GM12865 (cell line): ENCODE measurements at regions not wholly inside any gene's neighbourhood (a gene's known extent, or its start where the extent isn't known, plus 50 kb on each side); places are given as distances from the start of the nearest gene placed in this dataset.

Experiments
- DNase-seq: peaks from one replicate; pipeline ENCODE4 v3.0.0; 2010; ENCODE audit warnings: low read depth
- H3K4me3 ChIP-seq: 2 replicates; pipeline ENCODE4 v1.5.1; 2011; ENCODE audit warnings: mild to moderate bottlenecking, low read depth, low read length, control low read depth
- CTCF ChIP-seq: IDR thresholded peaks from 2 replicates; pipeline ENCODE4 v1.5.1; 2011; ENCODE audit warnings: low read length, control low read depth, low read depth, inconsistent platforms; ENCODE audit not compliant: insufficient read depth; ENCODE audit errors: missing control alignments

DNA sequence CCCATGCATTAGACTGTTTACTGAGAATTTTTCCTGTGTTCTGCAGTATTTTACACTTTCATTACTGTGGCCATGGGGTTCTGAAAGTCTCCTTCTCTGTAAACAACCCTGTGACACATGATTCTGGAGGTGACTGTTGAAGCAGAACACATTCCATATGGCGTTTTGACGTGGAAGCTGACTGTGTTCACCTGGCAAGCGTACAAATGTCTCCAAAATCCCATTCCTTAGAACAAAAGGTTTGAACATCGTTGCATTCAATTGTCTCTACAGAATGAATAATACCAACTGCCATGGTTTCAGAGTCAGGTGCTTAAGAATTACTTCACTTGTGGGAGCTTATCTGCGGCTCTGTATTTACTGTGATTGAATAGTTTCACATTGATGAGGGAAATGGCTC lies 485.6 kb upstream of the TMEM132C start:
- H3K4me3 ChIP-seq = no peak overlapping the region
- TF ChIP-seq CTCF = no peak
- no peak for DNase-seq

DNA sequence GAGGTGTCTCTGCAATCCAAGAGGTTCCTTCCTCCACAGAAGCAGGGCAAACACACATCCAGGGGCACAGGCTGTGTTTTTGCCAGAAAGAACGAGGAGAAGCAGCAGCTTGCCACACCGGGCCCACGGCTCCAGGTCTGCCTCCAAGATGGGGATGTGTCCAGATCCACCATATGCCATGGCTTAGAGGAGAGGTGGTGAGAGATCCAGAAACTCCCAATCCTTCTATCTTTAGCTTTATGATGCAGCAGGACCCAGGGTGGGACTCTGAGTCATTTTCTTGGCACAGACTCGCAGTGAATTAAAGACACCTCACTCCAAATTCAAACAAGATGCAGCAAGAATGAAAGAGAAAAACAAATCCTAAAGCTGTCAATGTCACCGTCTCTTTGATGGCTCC lies 481.4 kb upstream of the TMEM132C start:
- no peak for TF ChIP-seq CTCF
- H3K4me3 ChIP-seq = no peak overlapping the region
- no peak for DNase-seq

DNA sequence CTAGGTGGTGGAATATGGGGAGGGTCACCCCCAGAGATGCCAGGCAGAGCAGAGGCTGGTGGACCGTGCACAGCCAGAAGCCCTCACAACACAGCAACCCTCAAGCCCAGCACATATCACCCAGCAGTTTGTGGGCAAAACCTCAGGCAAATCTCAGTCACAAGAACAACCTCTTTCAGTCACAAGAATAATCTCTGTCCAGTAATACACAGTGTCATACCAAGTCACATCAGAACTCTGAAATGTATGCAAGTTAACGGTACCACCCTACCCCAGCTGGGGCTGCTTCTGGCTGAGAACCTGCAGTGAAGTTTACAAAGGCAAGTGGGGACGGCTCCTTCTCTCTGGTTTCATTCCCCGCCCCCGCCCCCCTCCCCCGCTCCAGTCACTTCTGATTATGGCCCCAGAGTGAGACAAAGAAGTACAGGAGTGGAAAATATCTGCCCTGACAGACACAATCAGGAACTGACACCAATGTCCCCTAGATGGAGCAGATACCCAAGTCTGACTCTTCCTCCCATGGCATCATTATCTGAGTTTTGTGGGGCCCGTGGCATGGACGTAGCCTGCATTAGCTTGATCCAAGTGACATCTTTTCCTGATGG lies 480.9 kb upstream of the TMEM132C start:
- no peak for DNase-seq
- no peak overlapping the region for H3K4me3 ChIP-seq
- no peak for TF ChIP-seq CTCF

DNA sequence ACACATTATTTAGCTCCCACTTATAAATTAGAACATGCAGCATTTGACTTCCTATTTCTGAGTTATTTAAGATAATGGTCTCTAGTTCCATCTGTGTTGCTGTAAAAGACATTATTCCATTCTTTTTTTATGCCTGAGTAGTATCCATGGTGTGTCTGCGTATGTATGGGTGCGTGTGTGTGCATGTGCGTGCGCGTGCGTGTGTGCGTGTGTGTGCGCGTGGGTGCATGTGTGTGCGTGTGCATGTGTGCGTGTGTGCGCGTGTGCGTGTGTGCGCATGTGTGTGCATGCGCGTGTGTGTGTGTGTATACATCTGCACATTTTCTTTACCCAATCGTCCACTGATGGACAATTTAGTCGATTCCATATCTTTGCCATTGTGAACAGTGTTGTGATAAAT lies 479.4 kb upstream of the TMEM132C start:
- TF ChIP-seq CTCF = no peak
- H3K4me3 ChIP-seq = no peak overlapping the region

GRCh38 chr12:127790376-127790775 lies 476.6 kb upstream of the TMEM132C start:
- TF ChIP-seq CTCF = no peak
- DNase-seq = no peak
- no peak overlapping the region for H3K4me3 ChIP-seq

More for the DNA sequence above, 479.4 kb upstream of the TMEM132C start:
- no peak for DNase-seq

DNA sequence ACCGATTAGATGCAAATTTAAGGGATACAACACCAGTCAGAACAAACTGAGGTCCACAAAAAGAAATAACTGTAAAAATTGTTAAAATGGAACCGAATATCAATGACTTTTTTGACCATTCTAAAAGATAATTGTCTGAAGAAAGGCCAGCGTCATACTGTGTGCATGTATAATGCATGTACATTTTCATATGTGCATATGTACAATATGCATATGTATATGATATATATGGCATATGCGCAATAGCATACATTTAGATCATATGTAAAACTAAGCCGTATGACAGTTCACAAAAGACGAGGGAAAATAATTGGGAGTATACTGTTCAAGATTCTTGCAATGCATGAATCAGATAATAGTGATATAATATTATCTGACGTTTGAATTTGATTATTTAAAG lies 475.8 kb upstream of the TMEM132C start:
- no peak overlapping the region for H3K4me3 ChIP-seq
- TF ChIP-seq CTCF = no peak
- no peak for DNase-seq

DNA sequence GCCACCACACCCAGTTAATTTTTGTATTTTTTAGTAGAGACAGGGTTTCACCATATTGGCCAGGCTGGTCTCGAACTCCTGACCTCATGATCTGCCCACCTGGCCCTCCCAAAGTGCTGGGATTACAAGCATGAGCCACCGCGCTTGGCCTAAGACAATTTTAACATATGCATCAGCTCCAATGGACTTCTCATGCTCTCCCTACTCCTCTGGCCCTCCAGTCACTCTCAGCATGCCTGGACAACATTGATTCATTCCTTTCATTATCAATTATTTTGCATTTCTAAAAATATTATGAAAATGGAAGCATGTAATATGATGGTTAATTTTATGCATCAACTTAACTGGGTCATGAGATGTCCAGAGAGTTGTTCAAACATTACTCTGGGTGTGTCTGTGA lies 469.1 kb upstream of the TMEM132C start:
- no peak for TF ChIP-seq CTCF
- H3K4me3 ChIP-seq = no peak overlapping the region
- no peak for DNase-seq
